ENCODE measurements at regions not wholly inside any gene's neighbourhood (a gene's known extent, or its start where the extent isn't known, plus 50 kb on each side); places are given as distances from the start of the nearest gene placed in this dataset.

- DNase-seq: no peak
Observed at GRCh38 chr5:118257066-118257465, 731.3 kb downstream of the DTWD2 start.

- DNase-seq: no peak
Observed at GRCh38 chr5:118253225-118254061, 734.9 kb downstream of the DTWD2 start.

DNA sequence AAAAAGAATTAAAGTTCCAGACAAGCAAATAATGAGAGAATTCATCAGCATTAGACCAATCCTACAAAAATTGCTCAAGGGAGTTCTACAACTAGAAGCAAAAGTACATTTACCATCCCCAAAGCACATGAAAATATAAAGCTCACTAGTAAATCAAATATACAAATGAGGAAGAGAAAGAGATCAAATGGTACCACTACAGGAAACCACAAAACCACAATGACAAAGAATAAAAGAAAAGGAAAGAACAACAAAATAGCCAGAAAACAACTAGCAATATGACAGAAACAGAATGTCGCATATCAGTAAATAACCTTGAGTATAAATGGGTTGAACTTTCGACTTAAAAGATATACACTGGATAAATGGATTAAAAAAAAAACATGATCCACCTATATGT is 739.0 kb downstream of the DTWD2 start:
- DNase-seq: no peak

DNA sequence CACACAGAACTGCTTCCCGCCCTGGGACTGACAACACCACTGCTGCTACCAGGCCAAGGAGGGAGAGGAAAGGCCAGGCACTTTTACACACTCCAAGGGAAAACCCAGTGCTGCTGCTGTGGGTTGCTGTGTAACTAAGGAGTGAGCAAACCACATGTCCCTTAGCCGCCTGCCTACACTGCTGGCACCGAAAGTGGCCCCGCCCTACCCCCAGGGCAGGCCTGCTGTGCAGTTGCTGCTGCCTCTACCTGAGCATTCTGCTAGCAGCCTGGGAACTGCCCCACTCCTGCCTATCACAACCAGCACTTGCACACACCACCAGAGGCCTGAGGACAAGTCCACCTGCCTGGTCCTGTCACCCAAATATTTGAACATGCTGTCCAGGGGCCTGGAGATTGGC is 740.9 kb downstream of the DTWD2 start:
- DNase-seq: no peak

GRCh38 chr5:118243613-118244012 is 744.7 kb downstream of the DTWD2 start:
- no peak for DNase-seq

- DNase-seq: no peak
Observed at GRCh38 chr5:118243068-118243467, 745.3 kb downstream of the DTWD2 start.

GRCh38 chr5:118236108-118236849 is 752.1 kb downstream of the DTWD2 start:
- DNase-seq: no peak

GRCh38 chr5:118233606-118234005 is 754.7 kb downstream of the DTWD2 start:
- DNase-seq: no peak

GRCh38 chr5:118228489-118228888 is 759.9 kb downstream of the DTWD2 start:
- no peak for DNase-seq

GRCh38 chr5:118224546-118224945 is 763.8 kb downstream of the DTWD2 start:
- DNase-seq: no peak

- DNase-seq: no peak
Observed at GRCh38 chr5:118220556-118221195, 767.7 kb downstream of the DTWD2 start.

DNA sequence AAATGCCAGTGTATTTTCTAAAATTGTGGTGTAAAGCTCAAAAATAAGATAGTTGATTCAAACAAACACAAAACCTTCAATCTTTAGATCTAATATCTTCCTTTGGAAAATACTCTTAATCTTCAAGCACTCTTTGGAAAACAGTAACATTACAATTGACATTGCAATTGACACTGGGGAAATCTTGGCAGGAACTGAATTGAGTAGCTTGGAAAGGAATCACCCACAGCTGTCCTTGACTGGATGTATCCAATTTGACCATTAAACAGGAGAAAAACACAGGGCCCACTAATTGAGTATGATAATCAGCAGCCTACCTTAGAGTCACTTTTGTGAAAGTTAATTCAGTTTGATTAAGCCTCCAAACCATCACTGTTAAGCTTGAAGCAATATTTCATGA is 776.7 kb downstream of the DTWD2 start:
- DNase-seq: no peak

DNA sequence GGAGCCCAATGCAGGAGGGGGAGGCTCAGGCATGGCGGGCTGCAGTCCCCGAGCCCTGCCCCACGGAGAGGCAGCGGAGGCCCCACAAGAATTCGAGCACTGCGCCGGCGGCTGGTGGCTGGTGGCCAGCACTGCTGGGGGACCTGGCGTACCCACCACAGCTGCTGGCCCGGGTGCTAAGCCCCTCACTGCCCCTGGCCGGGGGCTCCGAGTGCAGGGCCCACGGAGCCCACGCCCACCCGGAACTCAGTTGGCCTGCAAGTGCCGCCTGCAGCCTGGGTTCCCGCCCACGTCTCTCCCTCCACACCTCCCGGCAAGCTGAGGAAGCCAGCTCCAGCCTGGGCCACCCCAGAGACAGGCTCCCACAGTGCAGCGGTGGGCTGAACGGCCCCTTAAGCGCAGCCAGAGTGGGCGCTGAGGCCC is 780.3 kb downstream of the DTWD2 start:
- no peak for DNase-seq

GRCh38 chr5:118199801-118200200 is 788.5 kb downstream of the DTWD2 start:
- DNase-seq: no peak

DNA sequence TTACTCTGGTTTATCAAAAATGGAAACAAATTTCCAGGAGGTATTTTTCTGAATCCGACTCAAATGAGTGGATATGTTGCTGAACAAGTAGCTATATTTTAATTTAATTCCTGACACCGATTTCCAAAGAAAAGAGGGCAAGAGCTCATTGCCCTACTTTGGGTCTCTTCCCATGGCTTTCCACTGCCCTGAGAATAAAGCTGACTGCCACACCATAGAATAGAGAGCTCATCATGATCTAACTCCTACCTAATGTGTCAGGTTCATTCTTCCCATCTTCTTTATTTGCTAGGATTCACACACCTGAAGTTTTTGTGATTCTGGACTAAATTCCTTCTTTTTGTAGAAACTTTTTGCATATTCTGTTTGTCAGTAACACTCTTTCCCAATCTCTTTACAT is 792.1 kb downstream of the DTWD2 start:
- no peak for DNase-seq

DNA sequence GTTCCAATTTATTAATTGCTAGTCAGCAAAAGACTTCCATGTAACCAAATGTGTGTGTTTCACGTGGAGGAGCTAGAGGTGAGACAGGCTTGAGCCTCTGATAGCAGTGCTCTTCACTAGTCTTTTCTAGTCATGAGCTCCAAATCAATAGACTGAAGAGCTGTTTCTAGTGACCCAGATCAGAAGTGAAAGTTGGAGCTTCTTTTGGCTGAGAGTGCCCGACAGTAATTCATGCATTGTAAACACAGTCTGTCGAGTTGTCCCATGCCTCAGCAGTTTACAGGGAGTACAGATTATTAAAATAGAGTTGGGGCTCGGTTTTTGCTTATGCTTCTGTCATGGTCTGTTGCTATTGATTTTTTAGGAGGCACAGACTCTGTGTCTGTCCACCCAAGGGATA is 793.1 kb downstream of the DTWD2 start:
- DNase-seq: no peak

DNA sequence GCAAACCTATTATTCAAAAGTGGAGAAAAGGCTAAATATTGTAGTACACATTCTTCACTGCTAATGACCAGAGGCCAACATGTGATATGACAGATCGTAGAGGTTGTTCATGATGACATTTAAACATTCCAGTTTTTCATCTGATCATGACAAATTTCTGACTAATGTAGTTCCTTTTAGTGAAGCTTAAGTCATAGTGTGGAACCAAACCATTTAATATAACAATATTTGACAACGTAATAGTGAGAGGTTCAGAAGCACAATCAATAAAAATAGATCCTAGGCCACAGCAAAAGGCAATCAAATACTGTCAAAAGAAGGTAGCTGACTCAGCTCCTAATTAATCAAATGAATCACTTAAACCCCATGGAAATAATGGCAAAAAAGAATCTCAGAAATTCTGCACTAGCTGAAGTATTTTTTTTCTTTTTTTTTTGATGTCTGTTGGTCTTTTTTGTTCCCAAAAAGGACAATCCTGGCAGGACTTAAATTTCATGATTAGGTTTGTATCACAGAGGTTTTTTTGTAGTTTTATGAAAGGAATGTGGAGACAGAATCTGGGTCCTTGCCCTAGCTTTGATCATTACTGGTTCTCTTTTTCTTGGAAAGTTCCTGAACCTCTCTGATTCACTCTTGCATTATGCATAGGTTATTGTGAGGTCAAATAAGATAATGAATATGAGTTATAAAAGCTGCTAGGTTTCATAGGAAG is 795.0 kb downstream of the DTWD2 start:
- no peak for DNase-seq

- DNase-seq: no peak
Observed at GRCh38 chr5:118185018-118185417, 803.3 kb downstream of the DTWD2 start.

GRCh38 chr5:118176146-118176545 is 812.2 kb downstream of the DTWD2 start:
- DNase-seq: no peak

DNA sequence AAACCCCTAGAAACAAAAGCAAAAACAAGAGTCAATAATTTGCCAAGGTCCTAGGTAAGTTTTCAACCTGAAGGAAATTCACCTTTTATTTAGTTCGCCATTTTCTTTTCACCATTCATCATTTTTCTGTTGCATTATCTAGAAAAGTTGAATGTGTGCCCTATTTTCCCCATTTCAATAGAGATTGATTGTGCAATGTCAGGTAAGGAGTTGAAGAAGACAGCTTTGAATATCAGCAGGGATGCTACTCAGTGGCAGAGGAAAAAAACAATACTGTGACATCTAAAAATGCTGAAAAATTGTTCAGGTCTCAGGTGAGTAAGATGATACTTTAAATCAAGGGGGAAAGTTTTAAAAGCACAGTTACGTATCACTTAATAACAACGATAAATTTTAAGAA is 813.7 kb downstream of the DTWD2 start:
- no peak for DNase-seq

DNA sequence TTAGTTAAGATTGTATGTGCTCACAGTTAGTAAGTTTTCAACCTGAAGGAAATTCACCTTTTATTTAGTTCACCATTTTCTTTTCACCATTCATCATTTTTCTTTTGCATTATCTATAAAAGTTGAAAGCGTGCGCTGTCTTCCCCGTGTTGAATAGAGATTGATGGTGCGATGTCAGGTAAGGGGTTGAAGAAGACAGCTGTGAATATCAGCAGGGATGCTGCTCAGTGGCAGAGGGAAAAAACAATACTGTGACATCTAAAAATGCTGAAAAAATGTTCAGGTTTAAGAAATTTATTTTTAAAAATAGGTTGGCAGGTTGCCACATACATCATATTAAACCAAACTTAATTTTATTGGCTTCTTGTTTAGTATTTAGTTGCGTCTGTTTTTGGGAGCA is 815.0 kb downstream of the DTWD2 start:
- DNase-seq: no peak

DNA sequence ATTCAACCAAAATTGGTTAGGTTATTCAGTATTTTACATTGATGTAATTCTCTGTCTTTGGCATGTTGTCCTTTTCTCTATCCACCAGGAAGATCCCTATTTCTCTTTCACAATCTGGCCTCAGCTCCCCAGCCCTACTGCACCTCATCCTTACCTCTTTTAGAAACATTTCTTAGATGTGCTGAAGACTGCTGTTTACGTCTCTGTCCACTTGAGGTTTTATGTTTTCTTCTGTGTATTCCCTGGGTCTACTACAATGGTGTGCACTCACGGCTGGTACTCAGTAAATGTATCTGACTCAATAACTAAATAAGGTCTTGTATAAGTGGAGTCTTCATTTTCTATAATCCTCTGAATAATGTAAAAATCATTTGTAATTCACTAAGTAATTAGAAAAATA is 822.7 kb downstream of the DTWD2 start:
- DNase-seq: no peak

DNA sequence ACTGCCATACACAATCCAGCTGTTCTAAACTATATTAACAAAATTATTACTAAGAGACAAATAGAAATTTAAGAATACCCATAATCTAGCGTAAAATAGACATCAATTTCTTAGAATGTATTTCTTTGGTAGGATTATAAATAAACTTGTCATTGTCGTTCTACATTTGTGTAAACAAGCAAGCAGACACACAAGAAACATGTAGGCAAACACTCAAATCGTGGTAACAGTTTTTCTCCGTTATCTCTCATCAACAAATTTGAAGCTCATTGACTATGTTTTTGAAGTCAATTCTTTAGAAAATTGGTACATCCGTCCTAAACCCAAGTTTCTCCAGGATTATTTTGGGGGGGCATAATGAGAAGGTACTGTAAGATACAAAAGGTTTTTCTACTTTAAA is 832.2 kb downstream of the DTWD2 start:
- no peak for DNase-seq

Data from stimulated activated CD4-positive, alpha-beta T cell treated with anti-CD3 and anti-CD28 coated beads, Interleukin-4, amount 100 ng/mL, for 4 hours (primary cell).